Adrenal gland (tissue), 5 donors: ENCODE measurements at regions not wholly inside any gene's neighbourhood (a gene's known extent, or its start where the extent isn't known, plus 50 kb on each side); places are given as distances from the start of the nearest gene placed in this dataset.

Source experiments
- POLR2A ChIP-seq, 2 donors: fragments of 450-650 bp; IDR thresholded peaks; one replicate each; pipeline ENCODE4 v1.6.1; 2017; ENCODE audit warnings: antibody characterized with exemption in 2 of 2, mild to moderate bottlenecking in 2 of 2, moderate library complexity in 1 of 2
- TF ChIP-seq, protein P1 (sequence below), 6 experiments: fragments of 450-650 bp in 4 of 6; fragments of 200-600 bp in 2 of 6; sonication (generic) in 1 of 6; IDR thresholded peaks; 1 replicate in 5 of 6; 2 replicates in 1 of 6; pipeline versions ENCODE4 v1.5.1 to v1.8.0; 2016 to 2021; ENCODE audit warnings: antibody characterized with exemption in 6 of 6, mild to moderate bottlenecking in 2 of 6, moderate library complexity in 1 of 6
- donor health status: DM: no; HTN: no; CAD: no.

DNA sequence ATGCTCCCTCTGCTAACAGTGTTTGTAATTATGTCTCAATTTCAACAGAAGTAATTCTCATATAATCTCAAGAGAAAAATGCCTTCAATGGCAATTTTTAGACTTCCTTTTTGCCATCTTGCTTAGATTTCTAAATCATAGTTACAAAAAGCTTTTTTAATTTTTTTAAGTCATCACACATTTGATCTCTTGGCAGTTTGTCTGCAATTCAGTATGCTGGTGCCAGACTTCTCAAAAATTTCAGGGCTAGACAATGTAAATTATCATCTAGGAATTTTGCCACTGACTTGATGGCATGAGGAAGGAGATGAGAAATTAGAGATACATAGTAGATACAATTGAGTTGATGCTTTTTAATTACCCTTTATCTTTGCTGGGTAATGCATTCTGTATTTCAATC lies 1176.7 kb upstream of the CNTN5 start:
- TF ChIP-seq, protein P1, sequence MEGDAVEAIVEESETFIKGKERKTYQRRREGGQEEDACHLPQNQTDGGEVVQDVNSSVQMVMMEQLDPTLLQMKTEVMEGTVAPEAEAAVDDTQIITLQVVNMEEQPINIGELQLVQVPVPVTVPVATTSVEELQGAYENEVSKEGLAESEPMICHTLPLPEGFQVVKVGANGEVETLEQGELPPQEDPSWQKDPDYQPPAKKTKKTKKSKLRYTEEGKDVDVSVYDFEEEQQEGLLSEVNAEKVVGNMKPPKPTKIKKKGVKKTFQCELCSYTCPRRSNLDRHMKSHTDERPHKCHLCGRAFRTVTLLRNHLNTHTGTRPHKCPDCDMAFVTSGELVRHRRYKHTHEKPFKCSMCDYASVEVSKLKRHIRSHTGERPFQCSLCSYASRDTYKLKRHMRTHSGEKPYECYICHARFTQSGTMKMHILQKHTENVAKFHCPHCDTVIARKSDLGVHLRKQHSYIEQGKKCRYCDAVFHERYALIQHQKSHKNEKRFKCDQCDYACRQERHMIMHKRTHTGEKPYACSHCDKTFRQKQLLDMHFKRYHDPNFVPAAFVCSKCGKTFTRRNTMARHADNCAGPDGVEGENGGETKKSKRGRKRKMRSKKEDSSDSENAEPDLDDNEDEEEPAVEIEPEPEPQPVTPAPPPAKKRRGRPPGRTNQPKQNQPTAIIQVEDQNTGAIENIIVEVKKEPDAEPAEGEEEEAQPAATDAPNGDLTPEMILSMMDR (IDR thresholded peaks at IDR 0.05): no peak
- no peak for TF ChIP-seq POLR2A (IDR thresholded peaks at IDR 0.05)
